Endodermal cell (in vitro differentiated cells): ENCODE measurements at regions not wholly inside any gene's neighbourhood (a gene's known extent, or its start where the extent isn't known, plus 50 kb on each side); places are given as distances from the start of the nearest gene placed in this dataset.

Experiments
- DNase-seq: peaks from one replicate; pipeline ENCODE4 v3.0.0-alpha.2; 2017
- H3K27ac ChIP-seq: 2 replicates; pipeline ENCODE4 v1.5.1; 2013; ENCODE audit warnings: mild to moderate bottlenecking, low read depth, low read length, moderate library complexity
- H3K27me3 ChIP-seq: 2 replicates; pipeline ENCODE4 v1.6.1; 2013; ENCODE audit warnings: mild to moderate bottlenecking, low read length, moderate library complexity; ENCODE audit not compliant: insufficient read depth, control insufficient read depth, poor library complexity, severe bottlenecking
- H3K36me3 ChIP-seq: 2 replicates; pipeline ENCODE4 v1.7.0; 2013; ENCODE audit warnings: mild to moderate bottlenecking, low read length, moderate library complexity; ENCODE audit not compliant: control insufficient read depth, insufficient read depth
- H3K4me1 ChIP-seq: one replicate; pipeline ENCODE4 v1.7.0; 2013; ENCODE audit warnings: low read length; ENCODE audit not compliant: control insufficient read depth, insufficient read depth
- H3K4me3 ChIP-seq: 2 replicates; pipeline ENCODE4 v1.5.1; 2013; ENCODE audit warnings: mild to moderate bottlenecking, low read length, moderate library complexity
- H3K9ac ChIP-seq: 2 replicates; pipeline ENCODE4 v1.6.1; 2013; ENCODE audit warnings: mild to moderate bottlenecking, low read length, moderate library complexity; ENCODE audit not compliant: poor library complexity, severe bottlenecking; ENCODE audit errors: extremely low read depth
- H3K9me3 ChIP-seq: 2 replicates; pipeline ENCODE4 v1.6.1; 2013; ENCODE audit warnings: mild to moderate bottlenecking, low read length, moderate library complexity; ENCODE audit not compliant: control insufficient read depth
- H3K27ac Mint-ChIP-seq: 2 replicates; pipeline ENCODE4 v1.8.0; 2020; ENCODE audit warnings: mixed read lengths
- H3K27me3 Mint-ChIP-seq: 2 replicates; pipeline ENCODE4 v1.8.0; 2021; ENCODE audit warnings: mild to moderate bottlenecking, mixed read lengths; ENCODE audit not compliant: insufficient read depth
- H3K36me3 Mint-ChIP-seq: 2 replicates; pipeline ENCODE4 v1.8.0; 2020; ENCODE audit warnings: low read depth, mixed read lengths
- H3K4me1 Mint-ChIP-seq: 2 replicates; pipeline ENCODE4 v1.8.0; 2020; ENCODE audit warnings: mixed read lengths
- H3K4me3 Mint-ChIP-seq: 2 replicates; pipeline ENCODE4 v1.8.0; 2020; ENCODE audit warnings: mild to moderate bottlenecking, moderate library complexity, mixed read lengths
- H3K9me3 Mint-ChIP-seq: 2 replicates; pipeline ENCODE4 v1.8.0; 2020; ENCODE audit warnings: mild to moderate bottlenecking, mixed read lengths
- CTCF ChIP-seq: fragments of 200-600 bp; sonication (generic); conservative IDR thresholded peaks from 2 replicates; pipeline ENCODE4 v1.5.0; 2021; ENCODE audit warnings: antibody characterized with exemption, mild to moderate bottlenecking
- WGBS, 2 experiments: methylation state at CpG; one replicate each; pipeline versions ENCODE4 v1.1.5 to v1.1.7; 2013; ENCODE audit warnings: missing lambda C conversion rate in 2 of 2, mixed read lengths in 1 of 2; ENCODE audit not compliant: insufficient coverage in 1 of 2, insufficient read length in 1 of 2; 5-methylcytosine and 5-hydroxymethylcytosine counted together

- 92% methylated on average over 4 to 5 of the region's 5 CpGs for whole genome bisulfite sequencing, 2 experiments
- H3K4me3 Mint-ChIP-seq = no peak overlapping the region
- peaks cover 17% of the 10 kb centered on the region for H3K27me3 ChIP-seq
Observed at GRCh38 chr6:108751851-108752732, 96.1 kb upstream of the ARMC2 start.

GRCh38 chr6:108752733-108753590 lies 95.3 kb upstream of the ARMC2 start:
- Histone ChIP-seq H3K4me1 (peaks cover 7% of the 10 kb centered on the region), H3K9me3 (no peaks in the 10 kb centered on the region), H3K27ac (no peak overlapping the region), H3K27me3 (peaks cover 17% of the 10 kb centered on the region), H3K9ac (no peak overlapping the region), H3K36me3 (no peaks in the 10 kb centered on the region), H3K4me3 (no peak overlapping the region)
- WGBS, 2 experiments = 87 to 90% methylated on average over 4 to 9 of the region's 9 CpGs
- DNase-seq = peak; percentile 25
- Mint-ChIP-seq H3K9me3 (no peaks in the 10 kb centered on the region), H3K27me3 (peaks cover 26% of the 10 kb centered on the region), H3K27ac (no peak overlapping the region), H3K4me3 (no peak overlapping the region), H3K4me1 (peaks cover 19% of the 10 kb centered on the region), H3K36me3 (no peaks in the 10 kb centered on the region)
- TF ChIP-seq CTCF = no peak

More at GRCh38 chr6:108751851-108752732, 96.1 kb upstream of the ARMC2 start:
- peak; percentile 20 for DNase-seq
- H3K9me3 ChIP-seq = no peaks in the 10 kb centered on the region
- Mint-ChIP-seq H3K9me3 (no peaks in the 10 kb centered on the region), H3K36me3 (no peaks in the 10 kb centered on the region), H3K4me1 (peaks cover 19% of the 10 kb centered on the region), H3K27me3 (peaks cover 32% of the 10 kb centered on the region), H3K27ac (no peak overlapping the region)
- peaks cover 7% of the 10 kb centered on the region for H3K4me1 ChIP-seq
- H3K27ac ChIP-seq = no peak overlapping the region
- H3K36me3 ChIP-seq = no peaks in the 10 kb centered on the region
- H3K4me3 ChIP-seq = no peak overlapping the region
- TF ChIP-seq CTCF = no peak
- H3K9ac ChIP-seq = no peak overlapping the region

- Mint-ChIP-seq H3K9me3 (no peaks in the 10 kb centered on the region), H3K27me3 (peaks cover 25% of the 10 kb centered on the region), H3K36me3 (no peaks in the 10 kb centered on the region), H3K4me3 (no peak overlapping the region), H3K4me1 (peaks cover 21% of the 10 kb centered on the region), H3K27ac (no peak overlapping the region)
- no peak for TF ChIP-seq CTCF
- Histone ChIP-seq H3K27ac (no peak overlapping the region), H3K27me3 (peaks cover 13% of the 10 kb centered on the region), H3K36me3 (no peaks in the 10 kb centered on the region), H3K9me3 (no peaks in the 10 kb centered on the region), H3K4me3 (no peak overlapping the region), H3K4me1 (peaks cover 7% of the 10 kb centered on the region), H3K9ac (no peak overlapping the region)
- peak; percentile 29 for DNase-seq
- WGBS, 2 experiments = 88 to 89% methylated on average over 2 to 3 of the region's 3 CpGs
Observed at GRCh38 chr6:108755257-108756240, 92.7 kb upstream of the ARMC2 start.
